HCT116 (cell line): ENCODE measurements at regions not wholly inside any gene's neighbourhood (a gene's known extent, or its start where the extent isn't known, plus 50 kb on each side); places are given as distances from the start of the nearest gene placed in this dataset.
"Not testable (repeated sequence)": the region's sequence is repeated elsewhere in the genome, so short reads cannot be mapped to it uniquely, and the experiment has no call there.

ENCODE experiments used
- ATAC-seq: fragments of 200-7000 bp; cut with Tn5 transposase; 2 replicates; pipeline ENCODE4 v1.9.1; 2020; ENCODE audit warnings: mild to moderate bottlenecking, moderate library complexity
- BruUV-seq: library from RNA; stranded (reverse); fragments of 400-500 nt; replicated peaks from 2 replicates; lab custom pipeline; 2021; lab: Mats Ljungman, UMichigan
- CTCF ChIA-PET: fragments of 300-600 bp; sonication (Branson Sonifier 250); formaldehyde crosslinking; loops from one replicate; lab custom pipeline; 2021; ENCODE audit warnings: antibody characterized with exemption; lab: Charles Lee
- POLR2A ChIA-PET: fragments of 300-600, 350-600 bp; sonication (Branson Sonifier 250); formaldehyde crosslinking; loops from one replicate; lab custom pipeline; 2021; ENCODE audit warnings: antibody characterized with exemption; lab: Charles Lee
- RAD21 ChIA-PET, 2 experiments: fragments of 300-600 bp; sonication (Branson Sonifier 250); formaldehyde crosslinking; loops; one replicate each; lab custom pipeline; 2023; ENCODE audit warnings: low total read pairs in 2 of 2; ENCODE audit not compliant: uncharacterized antibody in 2 of 2, unreplicated experiment in 2 of 2, low non-redundant PET in 1 of 2; lab: Charles Lee
- DNase-seq: peaks from one replicate; pipeline ENCODE4 v3.0.0-alpha.2; 2010; ENCODE audit warnings: low read depth, low spot score
- H2AFZ ChIP-seq: fragments of 200-600 bp; shearing (Covaris generic), sonication (generic); 2 replicates; pipeline ENCODE4 v1.6.1; 2017; ENCODE audit warnings: low read depth, mixed run types, mixed read lengths, antibody characterized with exemption, low read length; ENCODE audit not compliant: poor library complexity, severe bottlenecking
- H3K27ac ChIP-seq: 2 replicates; pipeline ENCODE4 v1.5.1; 2012; ENCODE audit warnings: low read depth, low read length
- H3K27me3 ChIP-seq: fragments of 200-600 bp; sonication (generic); 2 replicates; pipeline ENCODE4 v1.6.1; 2016; ENCODE audit warnings: mixed run types, low read length, mixed read lengths; ENCODE audit not compliant: insufficient read depth
- H3K36me3 ChIP-seq, 2 experiments: fragments of 200-500 bp in 1 of 2; fragments of 200-600 bp in 1 of 2; sonication (Bioruptor generic) in 1 of 2; sonication (generic) in 1 of 2; 2 replicates each; pipeline versions ENCODE4 v1.5.1 to v1.6.1; 2014 to 2016; ENCODE audit warnings: low read length in 2 of 2, inconsistent platforms in 1 of 2, mixed read lengths in 1 of 2, mixed run types in 1 of 2; ENCODE audit not compliant: insufficient read depth in 2 of 2, control insufficient read depth in 1 of 2
- H3K4me1 ChIP-seq, 2 experiments: fragments of 200-600 bp in 1 of 2; sonication (generic) in 1 of 2; 2 replicates each; pipeline versions ENCODE4 v1.5.1 to v1.6.1; 2012 to 2017; ENCODE audit warnings: low read length in 2 of 2, inconsistent platforms in 1 of 2, mild to moderate bottlenecking in 1 of 2, mixed read lengths in 1 of 2, mixed run types in 1 of 2, moderate library complexity in 1 of 2; ENCODE audit not compliant: insufficient read depth in 2 of 2, control insufficient read depth in 1 of 2
- H3K4me2 ChIP-seq: fragments of 200-600 bp; sonication (generic); 2 replicates; pipeline ENCODE4 v1.6.1; 2017; ENCODE audit warnings: mixed run types, low read length, mixed read lengths
- H3K4me3 ChIP-seq, 2 experiments: fragments of 200-600 bp in 1 of 2; sonication (generic) in 1 of 2; replicated peaks in 1 of 2; 2 replicates each; pipeline ENCODE4 v1.5.1; 2011 to 2016; ENCODE audit warnings: low read length in 2 of 2, control low read depth in 1 of 2, low read depth in 1 of 2, mild to moderate bottlenecking in 1 of 2, mixed read lengths in 1 of 2, mixed run types in 1 of 2
- H3K79me2 ChIP-seq: fragments of 200-600 bp; sonication (generic); 2 replicates; pipeline ENCODE4 v1.6.1; 2017; ENCODE audit warnings: mild to moderate bottlenecking, mixed run types, low read length, moderate library complexity, mixed read lengths; ENCODE audit not compliant: insufficient read depth
- H3K9ac ChIP-seq: fragments of 200-600 bp; sonication (generic); 2 replicates; pipeline ENCODE4 v1.6.1; 2016; ENCODE audit warnings: low read length, mixed read lengths
- H3K9me2 ChIP-seq: fragments of 200-600 bp; sonication (generic), shearing (Covaris generic); 2 replicates; pipeline ENCODE4 v1.6.1; 2017; ENCODE audit warnings: mixed run types, mild to moderate bottlenecking, moderate library complexity; ENCODE audit not compliant: insufficient read depth
- H3K9me3 ChIP-seq, 2 experiments: fragments of 200-500 bp in 1 of 2; fragments of 200-600 bp in 1 of 2; sonication (Bioruptor generic) in 1 of 2; sonication (generic) in 1 of 2; 2 replicates each; pipeline ENCODE4 v1.6.1; 2014 to 2017; ENCODE audit warnings: low read length in 2 of 2, mixed read lengths in 2 of 2, inconsistent platforms in 1 of 2, low read depth in 1 of 2, mild to moderate bottlenecking in 1 of 2, mixed run types in 1 of 2, moderate library complexity in 1 of 2; ENCODE audit not compliant: control insufficient read depth in 1 of 2, insufficient read depth in 1 of 2
- H4K20me1 ChIP-seq: fragments of 200-600 bp; sonication (generic), shearing (Covaris generic); 2 replicates; pipeline ENCODE4 v1.6.1; 2017; ENCODE audit warnings: mixed run types, mild to moderate bottlenecking, moderate library complexity; ENCODE audit not compliant: insufficient read depth
- CBX3 ChIP-seq: IDR thresholded peaks from 2 replicates; pipeline ENCODE4 v1.6.1; 2012; ENCODE audit warnings: low read depth
- YY1 ChIP-seq: IDR thresholded peaks from 2 replicates; pipeline ENCODE4 v1.6.1; 2011; ENCODE audit warnings: low read length, low read depth, moderate library complexity, mild to moderate bottlenecking; ENCODE audit not compliant: insufficient replicate concordance; ENCODE audit errors: extremely low read depth
- intact Hi-C: fragments of 100-400 bp; cut with micrococcal nuclease; formaldehyde crosslinking; loops from 2 replicates; pipeline ENCODE4 v1.10.0; 2022
- TF ChIP-seq, protein P1 (sequence below), 3 experiments: fragments of 200-600 bp in 1 of 3; sonication (generic) in 1 of 3; IDR thresholded peaks in 2 of 3; conservative IDR thresholded peaks in 1 of 3; 2 replicates each; pipeline ENCODE4 v1.5.1; 2012 to 2017; ENCODE audit warnings: low read depth in 2 of 3, low read length in 2 of 3, antibody characterized with exemption in 1 of 3, borderline replicate concordance in 1 of 3, control low read depth in 1 of 3, mild to moderate bottlenecking in 1 of 3, mixed read lengths in 1 of 3, mixed run types in 1 of 3, moderate library complexity in 1 of 3; ENCODE audit not compliant: insufficient read depth in 1 of 3
- TF ChIP-seq, protein P2 (sequence below): IDR thresholded peaks from 2 replicates; pipeline ENCODE4 v1.6.1; 2011; ENCODE audit warnings: mild to moderate bottlenecking, low read length, moderate library complexity; ENCODE audit not compliant: insufficient replicate concordance; ENCODE audit errors: extremely low read depth

DNA sequence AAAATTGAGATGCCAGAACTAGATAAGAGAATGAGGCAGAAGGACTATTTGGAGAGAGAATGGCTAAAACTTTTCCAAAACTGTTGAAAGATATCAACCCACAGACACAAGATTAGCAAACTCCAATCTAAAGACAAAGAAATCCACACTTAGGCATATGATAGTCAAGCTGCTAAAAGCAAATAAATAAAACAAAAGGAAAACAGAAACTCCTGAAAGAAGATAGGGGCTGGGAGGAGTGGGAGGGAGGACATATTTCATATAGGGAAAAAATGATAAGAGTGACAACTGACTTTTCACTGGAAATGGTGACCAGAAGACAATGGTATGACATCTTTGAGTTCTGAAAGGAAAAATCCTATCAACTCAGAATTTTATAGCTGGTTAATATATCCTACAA lies 105.4 kb upstream of the ADO start:
- ATAC-seq (no peak), DNase-seq (no peak)
- H4K20me1 ChIP-seq, result no peaks in the 10 kb centered on the region
- H3K27me3 ChIP-seq, result no peaks in the 10 kb centered on the region
- H3K9ac ChIP-seq, result no peak overlapping the region
- H2AFZ ChIP-seq, result no peak overlapping the region
- H3K4me1 ChIP-seq, result no peaks in the 10 kb centered on the region
- H3K9me2 ChIP-seq, result no peaks in the 10 kb centered on the region
- H3K9me3 ChIP-seq, result peaks cover 12 to 21% of the 10 kb centered on the region in 2 experiments; a peak in 3 of 4 replicates
- RAD21 ChIA-PET, result no interaction called here
- CTCF ChIA-PET, result no interaction called here
- no peaks in the 10 kb centered on the region for H3K79me2 ChIP-seq
- TF ChIP-seq YY1 (no peak), CBX3 (peak; percentile 49; the same call in 1 of the 2 replicates)
- no peak overlapping the region for H3K27ac ChIP-seq
- no peak overlapping the region for H3K4me3 ChIP-seq
- no TSS peak for BruUV-seq
- no peak overlapping the region for H3K4me2 ChIP-seq
- H3K36me3 ChIP-seq, result no peaks in the 10 kb centered on the region
- POLR2A ChIA-PET, result no interaction called here
- intact Hi-C loops, result no loop called here

DNA sequence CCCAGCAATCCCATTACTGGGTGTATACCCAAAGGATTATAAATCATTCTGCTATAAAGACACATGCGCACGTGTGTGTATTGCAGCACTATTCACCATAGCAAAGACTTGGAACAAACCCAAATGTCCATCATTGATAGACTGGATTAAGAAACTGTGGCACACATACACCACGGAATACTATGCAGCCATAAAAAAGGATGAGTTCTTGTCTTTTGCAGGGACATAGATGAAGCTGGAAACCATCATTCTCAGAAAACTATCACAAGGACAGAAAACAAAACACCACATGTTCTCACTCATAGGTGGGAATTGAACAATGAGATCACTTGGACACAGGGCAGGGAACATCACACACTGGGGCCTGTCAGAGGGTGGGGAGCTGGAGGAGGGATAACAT lies 100.4 kb upstream of the ADO start:
- intact Hi-C loops, H3K9me2 ChIP-seq, POLR2A ChIA-PET, BruUV-seq, H2AFZ ChIP-seq, H3K9ac ChIP-seq, H3K4me1 ChIP-seq, H3K4me3 ChIP-seq, H3K79me2 ChIP-seq, H3K4me2 ChIP-seq, H3K36me3 ChIP-seq, ATAC-seq, H3K27me3 ChIP-seq, H4K20me1 ChIP-seq, CTCF ChIA-PET, DNase-seq, RAD21 ChIA-PET, H3K27ac ChIP-seq, H3K9me3 ChIP-seq: not testable (repeated sequence)

DNA sequence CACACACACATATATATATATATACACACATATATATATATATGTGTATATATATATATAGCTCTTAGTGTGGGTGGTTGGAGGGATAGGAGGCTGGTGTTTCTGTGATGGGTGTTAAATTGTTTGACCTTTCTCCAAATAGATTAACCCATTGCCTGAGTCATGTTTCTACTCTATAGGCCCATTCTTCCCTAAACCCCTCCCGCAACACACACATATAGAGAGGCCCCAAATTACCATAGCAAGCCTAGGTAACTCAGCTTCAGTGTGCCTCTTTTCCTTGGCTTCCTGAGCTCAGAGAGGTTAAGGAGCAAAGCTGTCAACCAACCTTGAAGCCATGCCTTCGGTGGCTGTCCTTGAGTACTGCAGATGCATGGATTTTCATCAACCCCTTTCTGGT lies 98.7 kb upstream of the ADO start:
- TF ChIP-seq, protein P1, sequence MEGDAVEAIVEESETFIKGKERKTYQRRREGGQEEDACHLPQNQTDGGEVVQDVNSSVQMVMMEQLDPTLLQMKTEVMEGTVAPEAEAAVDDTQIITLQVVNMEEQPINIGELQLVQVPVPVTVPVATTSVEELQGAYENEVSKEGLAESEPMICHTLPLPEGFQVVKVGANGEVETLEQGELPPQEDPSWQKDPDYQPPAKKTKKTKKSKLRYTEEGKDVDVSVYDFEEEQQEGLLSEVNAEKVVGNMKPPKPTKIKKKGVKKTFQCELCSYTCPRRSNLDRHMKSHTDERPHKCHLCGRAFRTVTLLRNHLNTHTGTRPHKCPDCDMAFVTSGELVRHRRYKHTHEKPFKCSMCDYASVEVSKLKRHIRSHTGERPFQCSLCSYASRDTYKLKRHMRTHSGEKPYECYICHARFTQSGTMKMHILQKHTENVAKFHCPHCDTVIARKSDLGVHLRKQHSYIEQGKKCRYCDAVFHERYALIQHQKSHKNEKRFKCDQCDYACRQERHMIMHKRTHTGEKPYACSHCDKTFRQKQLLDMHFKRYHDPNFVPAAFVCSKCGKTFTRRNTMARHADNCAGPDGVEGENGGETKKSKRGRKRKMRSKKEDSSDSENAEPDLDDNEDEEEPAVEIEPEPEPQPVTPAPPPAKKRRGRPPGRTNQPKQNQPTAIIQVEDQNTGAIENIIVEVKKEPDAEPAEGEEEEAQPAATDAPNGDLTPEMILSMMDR (IDR thresholded peaks at IDR 0.05 in 2 of 3, conservative IDR thresholded peaks at IDR 0.05 in 1 of 3; ENCODE audit: borderline replicate concordance in 1 of 3, insufficient read depth in 1 of 3, low read depth in 2 of 3, low read length in 2 of 3), result no peak
- TF ChIP-seq, protein P2, sequence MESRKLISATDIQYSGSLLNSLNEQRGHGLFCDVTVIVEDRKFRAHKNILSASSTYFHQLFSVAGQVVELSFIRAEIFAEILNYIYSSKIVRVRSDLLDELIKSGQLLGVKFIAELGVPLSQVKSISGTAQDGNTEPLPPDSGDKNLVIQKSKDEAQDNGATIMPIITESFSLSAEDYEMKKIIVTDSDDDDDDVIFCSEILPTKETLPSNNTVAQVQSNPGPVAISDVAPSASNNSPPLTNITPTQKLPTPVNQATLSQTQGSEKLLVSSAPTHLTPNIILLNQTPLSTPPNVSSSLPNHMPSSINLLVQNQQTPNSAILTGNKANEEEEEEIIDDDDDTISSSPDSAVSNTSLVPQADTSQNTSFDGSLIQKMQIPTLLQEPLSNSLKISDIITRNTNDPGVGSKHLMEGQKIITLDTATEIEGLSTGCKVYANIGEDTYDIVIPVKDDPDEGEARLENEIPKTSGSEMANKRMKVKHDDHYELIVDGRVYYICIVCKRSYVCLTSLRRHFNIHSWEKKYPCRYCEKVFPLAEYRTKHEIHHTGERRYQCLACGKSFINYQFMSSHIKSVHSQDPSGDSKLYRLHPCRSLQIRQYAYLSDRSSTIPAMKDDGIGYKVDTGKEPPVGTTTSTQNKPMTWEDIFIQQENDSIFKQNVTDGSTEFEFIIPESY, result no peak
- CTCF ChIA-PET, result no interaction called here
- H3K27ac ChIP-seq, result no peak overlapping the region
- RAD21 ChIA-PET, result no interaction called here
- H3K4me3 ChIP-seq, result no peak overlapping the region
- H3K9ac ChIP-seq, result no peak overlapping the region
- no peak overlapping the region for H3K4me2 ChIP-seq
- H3K79me2 ChIP-seq, result no peaks in the 10 kb centered on the region
- POLR2A ChIA-PET, result no interaction called here
- H3K27me3 ChIP-seq, result no peaks in the 10 kb centered on the region
- no peaks in the 10 kb centered on the region for H3K9me2 ChIP-seq
- BruUV-seq, result no TSS peak
- intact Hi-C loops, result no loop called here
- no peaks in the 10 kb centered on the region for H4K20me1 ChIP-seq
- ATAC-seq, result no peak
- no peaks in the 10 kb centered on the region for H3K36me3 ChIP-seq
- H3K9me3 ChIP-seq, result peaks cover 0 to 5% of the 10 kb centered on the region in 2 experiments; a peak in 1 of 4 replicates
- no peak overlapping the region for H2AFZ ChIP-seq
- H3K4me1 ChIP-seq, result no peaks in the 10 kb centered on the region
- DNase-seq, result no peak
